Fibroblast of lung (primary cell): ENCODE measurements at regions not wholly inside any gene's neighbourhood (a gene's known extent, or its start where the extent isn't known, plus 50 kb on each side); places are given as distances from the start of the nearest gene placed in this dataset.
A peak's percentile ranks its signal among the peaks of the same experiment; 100 is the strongest.

ENCODE experiments used
- DNase-seq, 2 donors: peaks; one replicate each; pipeline versions ENCODE4 v3.0.0 to v3.0.0-alpha.2; 2010; ENCODE audit warnings: low read depth in 2 of 2
- H2AFZ ChIP-seq: 2 replicates; pipeline ENCODE4 v1.5.1; 2012; ENCODE audit warnings: low read length, control low read depth, inconsistent platforms
- H3K27ac ChIP-seq: 2 replicates; pipeline ENCODE4 v1.5.1; 2011; ENCODE audit warnings: low read length, control low read depth; ENCODE audit not compliant: insufficient read depth
- H3K27me3 ChIP-seq: 2 replicates; pipeline ENCODE4 v1.5.1; 2011; ENCODE audit warnings: mild to moderate bottlenecking, low read length; ENCODE audit not compliant: control insufficient read depth, insufficient read depth
- H3K36me3 ChIP-seq: 2 replicates; pipeline ENCODE4 v1.5.1; 2011; ENCODE audit warnings: low read length; ENCODE audit not compliant: control insufficient read depth, insufficient read depth
- H3K4me1 ChIP-seq: 2 replicates; pipeline ENCODE4 v1.5.1; 2011; ENCODE audit warnings: low read length; ENCODE audit not compliant: control insufficient read depth, insufficient read depth; ENCODE audit errors: extremely low read depth
- H3K4me2 ChIP-seq: 2 replicates; pipeline ENCODE4 v1.5.1; 2011; ENCODE audit warnings: low read length, control low read depth; ENCODE audit not compliant: insufficient read depth; ENCODE audit errors: extremely low read depth
- H3K4me3 ChIP-seq, 4 experiments: fragments of 200-600 bp in 1 of 4; sonication (generic) in 1 of 4; replicated peaks in 1 of 4; 2 replicates each; pipeline ENCODE4 v1.5.1; 2011 to 2016; ENCODE audit warnings: low read length in 4 of 4, low read depth in 3 of 4, mild to moderate bottlenecking in 3 of 4, control low read depth in 2 of 4, inconsistent platforms in 1 of 4, mixed read lengths in 1 of 4; ENCODE audit not compliant: insufficient read depth in 1 of 4; ENCODE audit errors: control extremely low read depth in 1 of 4
- H3K79me2 ChIP-seq: 2 replicates; pipeline ENCODE4 v1.5.1; 2012; ENCODE audit warnings: mild to moderate bottlenecking, low read length, inconsistent platforms; ENCODE audit not compliant: control insufficient read depth, insufficient read depth
- H3K9ac ChIP-seq: 2 replicates; pipeline ENCODE4 v1.5.1; 2011; ENCODE audit warnings: mild to moderate bottlenecking, low read length, control low read depth; ENCODE audit not compliant: insufficient read depth
- H3K9me3 ChIP-seq: 2 replicates; pipeline ENCODE4 v1.5.1; 2012; ENCODE audit warnings: low read depth, low read length; ENCODE audit not compliant: control insufficient read depth, insufficient read depth
- H4K20me1 ChIP-seq: 2 replicates; pipeline ENCODE4 v1.5.1; 2011; ENCODE audit warnings: low read length; ENCODE audit not compliant: control insufficient read depth, insufficient read depth; ENCODE audit errors: extremely low read depth
- CTCF ChIP-seq, 2 donors: IDR thresholded peaks in 1 of 2; conservative IDR thresholded peaks in 1 of 2; 1 replicate in 1 of 2; 2 replicates in 1 of 2; pipeline ENCODE4 v1.5.1; 2011 to 2012; ENCODE audit warnings: low read length in 2 of 2, control low read depth in 1 of 2, inconsistent platforms in 1 of 2, low read depth in 1 of 2, mild to moderate bottlenecking in 1 of 2
- EZH2 ChIP-seq: IDR thresholded peaks from 2 replicates; pipeline ENCODE4 v1.5.1; 2012; ENCODE audit warnings: low read length, control low read depth, mild to moderate bottlenecking; ENCODE audit errors: missing control alignments

- no peak for TF ChIP-seq EZH2
- no peak for TF ChIP-seq CTCF (conservative IDR thresholded peaks at IDR 0.05 in 1 of 2, IDR thresholded peaks at IDR 0.05 in 1 of 2; ENCODE audit: low read depth in 1 of 2, low read length in 2 of 2)
- Histone ChIP-seq H3K4me2 (no peak overlapping the region), H3K9me3 (no peaks in the 10 kb centered on the region), H3K27me3 (no peaks in the 10 kb centered on the region), H4K20me1 (no peaks in the 10 kb centered on the region), H3K79me2 (no peaks in the 10 kb centered on the region), H3K36me3 (no peaks in the 10 kb centered on the region), H2AFZ (no peak overlapping the region), H3K4me1 (no peaks in the 10 kb centered on the region), H3K27ac (no peak overlapping the region), H3K9ac (no peak overlapping the region), H3K4me3 (no peak overlapping the region)
- DNase-seq = peak in 1 of 2 donors; percentile 5
Measured at GRCh38 chr9:29311221-29311620, 1737.9 kb upstream of the C9orf72 start.

DNA sequence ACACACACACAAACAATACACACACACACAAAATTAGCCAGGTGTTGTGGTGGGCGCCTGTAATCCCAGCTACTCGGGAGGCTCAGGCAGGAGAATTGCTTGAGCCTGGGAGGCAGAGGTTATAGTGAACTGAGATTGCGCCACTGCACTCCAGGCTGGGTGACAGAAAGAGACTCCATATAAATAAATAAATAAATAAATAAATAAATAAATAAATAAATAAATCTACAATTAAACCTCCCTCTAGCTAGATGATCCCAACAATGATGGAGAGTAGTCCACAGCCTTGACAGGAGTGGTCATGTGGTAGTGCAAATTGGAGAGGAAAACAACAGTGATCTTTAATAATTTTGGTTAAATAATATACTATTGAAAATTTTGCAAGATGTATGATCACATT, 1739.0 kb upstream of the C9orf72 start:
- TF ChIP-seq EZH2 (no peak), CTCF (conservative IDR thresholded peaks at IDR 0.05 in 1 of 2, IDR thresholded peaks at IDR 0.05 in 1 of 2; ENCODE audit: low read depth in 1 of 2, low read length in 2 of 2) (no peak)
- H3K9me3 ChIP-seq = no peaks in the 10 kb centered on the region
- no peak for DNase-seq
- H3K79me2 ChIP-seq = no peaks in the 10 kb centered on the region
- no peak overlapping the region for H3K27ac ChIP-seq
- no peaks in the 10 kb centered on the region for H3K36me3 ChIP-seq
- no peak overlapping the region for H3K4me2 ChIP-seq
- H3K4me1 ChIP-seq = no peaks in the 10 kb centered on the region
- H3K27me3 ChIP-seq = no peaks in the 10 kb centered on the region
- H3K9ac ChIP-seq = no peak overlapping the region
- H4K20me1 ChIP-seq = no peaks in the 10 kb centered on the region
- no peak overlapping the region for H2AFZ ChIP-seq
- H3K4me3 ChIP-seq = no peak overlapping the region

DNA sequence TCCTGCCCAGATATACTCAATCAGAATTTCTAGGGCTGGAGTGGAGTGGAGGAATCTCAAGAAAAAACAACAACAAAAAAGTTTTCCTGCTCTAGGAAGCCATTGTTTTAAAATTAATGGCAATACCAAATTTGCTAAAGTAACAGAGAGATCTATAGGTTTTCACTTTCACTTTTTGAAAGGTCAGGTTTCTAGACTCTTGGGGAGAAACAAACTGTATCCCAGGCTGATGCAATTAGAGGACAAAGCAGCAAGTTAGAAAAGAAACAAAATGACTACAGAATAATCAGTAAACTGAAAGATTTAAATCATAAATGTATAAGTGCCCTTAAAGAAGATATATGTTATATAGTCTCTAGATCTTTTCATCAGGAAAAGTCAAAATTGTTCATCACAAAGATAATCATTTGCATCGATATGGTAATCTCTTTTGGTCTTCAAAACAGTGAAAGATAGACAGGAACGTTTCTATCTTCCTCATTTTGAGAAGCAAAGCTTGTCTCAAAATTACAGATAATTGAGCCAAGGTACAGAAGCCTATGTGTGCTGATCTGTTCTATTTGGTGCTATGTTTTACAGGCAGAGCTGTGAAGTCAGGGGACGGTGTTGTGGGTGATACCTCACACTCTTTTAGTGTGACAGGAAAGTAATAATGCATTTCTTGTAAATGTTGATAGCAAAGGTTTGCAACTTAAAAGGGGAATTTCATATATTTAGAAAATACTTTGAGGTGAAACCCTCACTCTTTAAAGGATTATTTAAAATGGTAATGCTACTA, 1746.6 kb upstream of the C9orf72 start:
- H4K20me1 ChIP-seq = no peaks in the 10 kb centered on the region
- TF ChIP-seq EZH2 = no peak
- TF ChIP-seq CTCF (conservative IDR thresholded peaks at IDR 0.05 in 1 of 2, IDR thresholded peaks at IDR 0.05 in 1 of 2; ENCODE audit: low read depth in 1 of 2, low read length in 2 of 2) = no peak
- peak in 1 of 2 donors; percentile 50 for DNase-seq
- H3K4me3 ChIP-seq = no peak overlapping the region
- H3K9me3 ChIP-seq = no peaks in the 10 kb centered on the region
- H3K36me3 ChIP-seq = no peaks in the 10 kb centered on the region
- H3K27me3 ChIP-seq = no peaks in the 10 kb centered on the region
- no peak overlapping the region for H3K9ac ChIP-seq
- no peaks in the 10 kb centered on the region for H3K4me1 ChIP-seq
- H3K79me2 ChIP-seq = no peaks in the 10 kb centered on the region
- no peak overlapping the region for H2AFZ ChIP-seq
- no peak overlapping the region for H3K4me2 ChIP-seq
- no peak overlapping the region for H3K27ac ChIP-seq
